Stimulated activated CD8-positive, alpha-beta memory T cell treated with anti-CD3 and anti-CD28 coated beads, Interleukin-15, amount 100 ng/mL, for 48 hours (primary cell): ENCODE measurements at regions not wholly inside any gene's neighbourhood (a gene's known extent, or its start where the extent isn't known, plus 50 kb on each side); places are given as distances from the start of the nearest gene placed in this dataset.

Experiments used
- DNase-seq, 2 donors: peaks; one replicate each; pipeline ENCODE4 v3.0.0-alpha.2; 2020; ENCODE audit warnings: low read depth in 2 of 2

DNA sequence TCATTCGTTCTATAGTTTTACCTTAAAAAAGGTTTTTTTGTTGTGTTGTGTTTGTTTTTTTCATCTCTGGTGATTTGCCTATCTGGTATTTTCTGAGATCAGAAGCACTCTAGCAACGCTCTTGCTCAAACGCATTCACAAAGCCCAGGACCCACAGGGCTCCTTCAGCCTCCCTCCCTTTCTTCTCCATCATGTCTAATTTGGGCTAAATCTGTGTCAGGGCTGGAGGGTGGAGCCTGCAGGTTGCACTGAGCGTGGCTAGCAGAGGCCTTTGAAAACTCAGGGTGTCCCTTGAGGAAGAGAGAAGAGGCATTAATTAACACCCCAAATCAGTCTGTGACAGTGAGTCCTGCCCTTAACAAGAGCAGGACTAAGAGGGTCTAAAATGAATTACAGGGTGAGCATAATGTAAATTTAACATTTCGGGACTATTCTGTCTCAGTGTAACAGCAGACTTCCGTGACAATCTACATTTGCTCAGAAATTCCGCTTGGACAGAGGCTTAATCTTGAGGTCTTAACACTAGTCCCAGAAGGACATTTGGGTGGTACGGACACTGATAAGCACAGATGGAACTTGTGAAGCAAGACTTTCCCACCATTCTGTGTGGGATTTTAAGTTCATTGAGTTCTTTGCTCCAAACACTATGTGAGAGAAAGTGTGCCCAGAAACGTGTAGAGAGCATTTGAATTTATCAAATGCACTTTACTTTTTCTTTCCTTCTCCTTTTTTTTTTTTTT lies 174.4 kb upstream of the APCDD1 start:
- no peak for DNase-seq

DNA sequence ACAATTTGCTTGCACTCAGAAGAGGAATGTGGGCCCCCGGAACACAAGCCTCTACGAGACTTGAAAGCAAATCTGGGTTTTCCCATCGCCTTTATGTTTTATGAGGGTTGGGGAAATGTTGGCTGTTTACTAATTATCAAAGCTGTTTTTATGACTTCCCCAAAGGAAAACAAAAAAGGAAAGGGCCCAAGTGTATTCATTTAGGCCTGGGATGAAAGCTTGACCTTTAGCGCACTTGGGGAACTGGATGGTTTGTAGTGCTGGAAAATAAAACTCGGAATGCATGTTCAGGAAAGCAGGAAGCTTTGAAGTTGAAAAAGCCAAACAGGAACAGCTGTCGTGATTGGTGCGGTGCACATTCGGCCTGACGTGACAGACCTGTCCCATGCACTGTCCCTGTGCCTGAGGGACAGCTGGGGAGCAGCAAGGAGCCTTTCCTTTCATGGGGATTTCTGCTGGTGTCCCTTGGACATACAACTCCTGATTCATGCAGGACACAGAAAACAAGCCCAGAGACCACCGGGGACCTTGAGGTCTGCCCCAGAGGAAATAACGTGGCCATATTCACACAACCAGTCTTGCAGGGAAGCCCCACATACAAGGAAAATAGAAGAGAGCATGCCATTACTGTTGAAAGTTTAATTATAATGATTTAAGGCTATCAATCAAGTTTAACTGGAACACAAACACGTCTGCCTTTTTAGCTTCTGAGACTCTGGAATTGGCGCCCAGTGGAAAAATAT lies 169.7 kb upstream of the APCDD1 start:
- no peak for DNase-seq

- DNase-seq, result no peak
These were observed 169.2 kb upstream of the APCDD1 start for GRCh38 chr18:10285283-10285640.

GRCh38 chr18:10286580-10287150 lies 167.8 kb upstream of the APCDD1 start:
- DNase-seq, result no peak

DNA sequence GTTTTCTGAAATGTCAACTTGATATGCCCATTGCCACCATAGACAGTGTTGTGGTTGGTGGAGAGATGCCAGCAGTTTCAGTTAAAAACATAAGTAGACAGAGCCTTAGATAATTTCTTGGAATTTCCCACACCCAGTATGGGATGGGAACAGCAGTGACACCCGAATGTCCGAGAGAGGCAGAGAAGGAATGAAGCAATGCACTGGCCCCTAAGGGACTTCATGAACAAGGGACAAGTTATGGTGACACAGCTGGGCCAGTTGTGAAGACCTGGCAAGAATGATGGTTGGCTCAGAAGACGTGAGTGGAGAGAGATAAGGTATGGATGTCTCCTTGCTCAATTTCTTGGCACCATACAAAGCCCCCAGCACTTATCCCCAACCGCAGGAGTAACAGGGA lies 165.2 kb upstream of the APCDD1 start:
- DNase-seq, result no peak

DNA sequence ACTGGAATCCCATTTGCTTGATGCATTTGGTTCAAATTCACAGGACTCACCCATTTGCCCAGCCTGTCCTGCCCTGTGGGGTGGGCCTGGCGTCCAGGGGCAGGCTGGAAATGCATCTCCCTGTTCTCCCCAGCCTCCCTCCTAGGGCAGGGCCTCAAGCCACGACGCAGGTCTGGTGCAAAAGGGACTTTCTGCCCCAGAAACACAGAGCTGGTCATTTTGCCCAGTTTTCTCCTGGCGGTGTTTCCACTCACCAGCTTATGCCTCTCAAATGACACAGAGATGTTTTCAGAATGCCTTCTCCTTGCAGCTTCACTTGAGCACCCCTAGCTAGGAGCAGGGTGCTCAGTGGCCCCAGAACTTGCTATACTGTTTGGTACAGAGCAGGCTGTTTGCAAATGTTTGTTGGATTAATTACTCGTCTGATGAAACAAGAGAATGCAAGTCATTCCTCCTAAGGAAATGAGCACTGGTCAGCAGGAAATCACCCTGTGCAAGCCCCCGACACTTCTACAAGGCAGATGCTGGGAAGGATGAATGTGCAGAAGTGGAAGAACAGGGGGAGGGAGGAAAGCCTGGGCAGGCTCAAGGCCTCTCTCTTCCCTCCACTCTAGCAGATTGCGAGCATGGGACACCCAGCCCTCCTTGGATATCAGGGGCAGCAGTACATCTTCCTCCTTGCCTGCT lies 164.3 kb upstream of the APCDD1 start:
- DNase-seq, result no peak

DNA sequence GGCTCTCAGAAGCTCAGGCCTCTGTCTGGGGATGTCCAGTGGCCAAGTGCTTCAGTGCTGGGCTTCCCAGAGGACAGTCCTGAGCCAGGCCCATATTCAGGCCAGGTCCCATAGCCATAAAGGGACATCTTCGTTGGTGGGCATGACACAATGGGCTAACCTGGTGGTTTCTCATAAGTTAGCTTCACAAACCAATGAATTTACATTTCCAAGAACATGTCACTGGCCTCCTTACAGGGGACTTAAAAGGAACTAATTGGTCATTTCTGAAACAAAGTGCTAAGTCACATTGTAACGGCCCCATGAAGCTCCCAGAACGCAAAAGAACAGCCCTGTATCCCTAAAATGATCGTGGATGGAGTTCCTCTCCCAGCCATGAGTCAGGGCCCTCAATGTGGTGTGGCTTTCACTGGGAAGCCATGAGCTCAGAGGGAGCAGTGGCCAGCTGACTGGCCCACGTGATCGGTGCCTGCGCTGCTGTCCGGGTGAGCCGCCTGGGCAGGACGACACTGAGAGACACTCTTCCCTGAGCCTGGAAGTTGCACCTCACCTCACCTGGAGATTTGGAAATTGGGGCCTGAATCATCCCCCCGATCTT lies 163.7 kb upstream of the APCDD1 start:
- DNase-seq, result no peak

GRCh38 chr18:10291568-10291981 lies 162.9 kb upstream of the APCDD1 start:
- DNase-seq, result no peak

- DNase-seq, result no peak
These were observed 160.5 kb upstream of the APCDD1 start for GRCh38 chr18:10293966-10294365.

DNA sequence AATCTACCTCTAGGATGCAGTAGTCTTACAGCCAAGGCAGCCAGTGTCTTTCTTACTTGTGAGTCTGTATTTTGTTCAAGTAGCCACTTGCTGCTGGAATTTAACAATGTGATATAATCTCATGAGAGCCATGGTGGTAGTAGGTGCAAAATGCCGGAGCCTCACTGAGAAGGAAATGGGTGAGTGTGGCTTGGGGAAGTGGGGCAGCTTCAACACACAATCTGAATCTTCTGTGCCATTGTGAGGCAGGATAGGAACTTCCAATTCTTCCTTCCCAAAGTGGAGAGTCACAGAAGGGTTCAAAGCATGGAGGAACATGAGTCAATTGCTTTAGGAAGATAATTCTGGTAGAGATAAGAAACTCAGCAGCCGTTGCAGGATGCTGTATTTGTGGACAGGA lies 158.7 kb upstream of the APCDD1 start:
- DNase-seq, result no peak

DNA sequence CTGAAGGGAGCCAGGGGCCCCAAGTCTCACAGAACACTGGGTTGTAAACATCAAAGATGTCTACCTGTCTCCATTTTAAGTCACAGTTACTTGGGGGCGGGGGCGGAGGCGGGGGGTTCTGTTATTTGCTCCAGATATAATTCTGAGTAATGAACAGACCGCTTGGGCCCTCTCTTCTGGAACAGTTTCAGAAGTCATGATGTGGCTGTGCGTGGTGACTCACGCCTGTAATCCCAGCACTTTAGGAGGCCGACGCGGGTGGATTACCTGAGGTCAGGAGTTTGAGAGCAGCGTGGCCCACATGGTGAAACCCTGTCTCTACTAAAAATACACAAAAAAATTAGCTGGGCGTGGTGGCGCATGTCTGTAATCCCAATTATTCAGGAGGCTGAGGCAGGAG lies 157.9 kb upstream of the APCDD1 start:
- no peak for DNase-seq

GRCh38 chr18:10297086-10297485 lies 157.3 kb upstream of the APCDD1 start:
- DNase-seq, result no peak

- no peak for DNase-seq
These were observed 156.1 kb upstream of the APCDD1 start for GRCh38 chr18:10298346-10298745.

DNA sequence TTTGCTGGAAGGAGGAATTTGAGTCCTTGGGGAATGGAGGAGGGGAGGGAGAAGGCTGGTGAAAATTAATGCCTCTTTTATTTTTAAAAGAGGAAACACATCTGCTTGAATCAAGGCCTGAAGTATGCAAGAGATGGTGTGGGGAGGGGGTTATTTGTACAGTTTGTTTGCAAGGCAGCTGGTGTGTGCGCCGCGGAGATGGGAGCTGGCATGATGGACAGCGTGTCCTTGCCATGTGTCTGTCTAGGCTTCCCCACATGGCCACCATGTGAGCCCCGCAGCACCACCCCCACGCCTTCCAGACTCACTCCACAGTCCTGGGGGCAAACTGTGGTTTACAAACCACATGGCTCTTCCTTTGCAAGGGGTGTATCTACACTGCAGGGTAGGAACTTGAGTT lies 154.8 kb upstream of the APCDD1 start:
- DNase-seq, result no peak

DNA sequence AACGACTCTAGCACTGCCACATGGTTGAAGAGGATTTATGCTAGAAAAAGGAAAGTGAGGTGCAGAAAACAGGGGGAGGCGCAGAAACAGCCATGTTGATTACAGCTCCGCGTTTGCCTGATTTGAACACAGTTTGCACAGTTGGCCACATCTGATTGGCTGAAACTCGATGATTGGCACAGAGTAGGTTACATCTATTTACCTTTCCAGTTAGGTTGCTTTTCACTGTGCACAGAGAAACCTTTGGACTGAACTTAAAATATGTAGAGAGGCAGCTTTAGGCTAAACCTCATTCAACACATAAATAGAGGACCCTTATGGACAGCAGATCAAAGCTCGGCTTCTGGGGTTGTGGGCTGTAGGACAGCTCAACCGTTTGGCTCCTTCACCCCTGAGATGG lies 153.7 kb upstream of the APCDD1 start:
- no peak for DNase-seq

DNA sequence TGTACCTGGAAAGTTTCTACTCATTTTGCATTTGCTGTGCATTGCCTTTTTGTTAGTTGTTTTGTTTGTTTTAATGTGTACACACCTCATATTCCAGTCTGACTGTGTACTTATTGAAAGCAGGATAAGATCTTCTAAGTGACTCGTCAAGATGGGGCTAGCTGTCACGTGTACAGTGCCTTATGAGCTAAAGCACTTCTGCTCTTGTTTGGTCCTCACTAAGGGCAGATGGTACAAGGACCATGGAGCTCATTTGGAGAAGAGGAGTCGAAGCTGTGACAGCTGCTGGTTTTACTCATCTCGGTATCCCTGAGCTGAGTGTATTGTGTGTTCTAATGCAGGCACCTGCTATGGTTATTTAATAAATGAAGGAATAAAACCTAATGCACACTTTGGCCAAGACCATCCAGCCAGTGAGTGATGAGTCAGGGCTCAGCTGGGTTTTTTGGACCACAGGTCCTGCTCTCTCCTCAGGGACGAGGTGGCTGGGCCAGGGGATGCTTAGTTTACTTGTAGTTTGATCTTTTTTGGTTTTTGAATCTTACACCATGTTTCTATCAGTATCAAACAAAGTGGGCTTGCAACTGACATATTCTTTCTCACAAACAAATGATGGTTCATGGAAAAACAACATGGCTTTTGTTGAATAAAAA lies 152.5 kb upstream of the APCDD1 start:
- DNase-seq, result no peak

GRCh38 chr18:10303171-10303570 lies 151.3 kb upstream of the APCDD1 start:
- DNase-seq, result no peak

DNA sequence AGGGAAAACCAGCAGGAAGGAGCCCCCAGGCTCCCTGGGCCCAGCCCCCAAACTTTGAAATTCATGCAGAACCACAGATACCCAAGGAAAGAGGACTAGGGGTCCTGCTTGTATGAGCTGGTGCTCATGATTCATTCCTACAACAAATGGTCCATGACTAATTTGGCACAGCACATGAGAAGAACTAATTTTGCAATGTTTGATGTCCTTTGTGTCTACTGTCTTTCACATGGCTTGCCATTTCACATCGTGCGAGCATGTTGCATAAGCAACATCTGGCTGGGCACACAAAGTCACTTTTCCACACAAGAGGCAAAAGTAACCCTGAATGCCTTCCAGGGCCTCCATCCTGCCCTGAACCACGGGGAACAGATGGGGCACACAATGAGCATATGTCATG lies 149.6 kb upstream of the APCDD1 start:
- DNase-seq, result no peak

- no peak for DNase-seq
These were observed 147.7 kb upstream of the APCDD1 start for GRCh38 chr18:10306779-10307178.

DNA sequence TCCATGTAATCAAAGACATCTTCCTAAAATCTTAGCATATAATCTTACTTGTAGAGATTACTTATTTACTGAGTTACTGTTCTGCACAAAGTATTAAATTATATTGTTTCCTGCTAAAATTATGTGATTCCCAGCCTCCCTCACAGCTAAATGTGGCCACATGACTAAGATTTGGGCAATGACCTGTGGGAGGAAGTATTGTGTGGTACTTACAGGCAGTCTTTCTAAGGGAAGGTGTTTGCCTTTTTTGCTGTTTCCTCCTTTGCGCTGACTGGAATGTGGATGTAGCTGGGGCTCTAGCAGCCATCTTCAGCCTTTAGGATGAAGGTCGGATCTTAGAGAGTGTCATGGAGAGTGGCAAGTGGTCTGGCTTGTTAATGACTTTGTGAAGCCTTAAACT lies 146.3 kb upstream of the APCDD1 start:
- DNase-seq, result no peak

DNA sequence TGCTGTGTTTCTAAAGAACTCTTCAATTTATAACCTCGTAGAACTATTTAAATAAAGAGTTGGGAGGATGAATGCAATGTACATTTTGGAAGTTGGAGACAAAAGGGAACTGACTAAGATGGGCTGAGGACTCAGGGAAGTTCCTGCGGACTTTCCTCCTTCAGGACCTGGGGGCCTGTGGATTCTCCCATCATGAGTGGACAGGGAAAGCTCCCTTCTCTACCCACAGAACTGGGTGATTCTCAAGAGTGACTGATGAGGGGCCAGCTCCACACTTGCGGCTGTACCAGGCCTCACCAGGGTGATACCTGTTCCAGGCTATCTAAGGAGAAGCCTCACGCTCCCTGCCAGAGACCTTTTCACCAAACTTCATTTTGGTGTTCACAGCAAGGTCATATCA lies 143.8 kb upstream of the APCDD1 start:
- no peak for DNase-seq
